ENCODE measurements at regions not wholly inside any gene's neighbourhood (a gene's known extent, or its start where the extent isn't known, plus 50 kb on each side); places are given as distances from the start of the nearest gene placed in this dataset.

DNA sequence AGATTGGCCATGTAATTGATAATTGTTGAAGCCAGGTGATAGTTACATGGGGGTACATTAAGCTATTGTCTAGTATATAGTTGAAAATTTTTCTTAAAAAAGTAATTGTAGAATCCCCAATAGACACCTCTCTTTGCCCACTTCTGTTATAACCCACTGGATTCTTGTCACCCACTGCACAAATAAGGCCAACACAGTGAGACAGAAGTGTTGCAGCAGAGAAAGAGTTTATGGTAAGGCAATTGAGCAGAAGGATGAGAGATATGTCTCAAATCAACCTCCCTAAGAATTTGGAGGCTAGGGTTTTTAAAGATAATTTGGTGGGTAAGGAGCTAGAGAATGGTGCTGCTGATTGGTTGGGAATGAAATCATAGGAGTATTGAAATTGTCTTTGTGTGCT lies 270.3 kb upstream of the TAC1 start (continued):
- TF ChIP-seq, protein P1, sequence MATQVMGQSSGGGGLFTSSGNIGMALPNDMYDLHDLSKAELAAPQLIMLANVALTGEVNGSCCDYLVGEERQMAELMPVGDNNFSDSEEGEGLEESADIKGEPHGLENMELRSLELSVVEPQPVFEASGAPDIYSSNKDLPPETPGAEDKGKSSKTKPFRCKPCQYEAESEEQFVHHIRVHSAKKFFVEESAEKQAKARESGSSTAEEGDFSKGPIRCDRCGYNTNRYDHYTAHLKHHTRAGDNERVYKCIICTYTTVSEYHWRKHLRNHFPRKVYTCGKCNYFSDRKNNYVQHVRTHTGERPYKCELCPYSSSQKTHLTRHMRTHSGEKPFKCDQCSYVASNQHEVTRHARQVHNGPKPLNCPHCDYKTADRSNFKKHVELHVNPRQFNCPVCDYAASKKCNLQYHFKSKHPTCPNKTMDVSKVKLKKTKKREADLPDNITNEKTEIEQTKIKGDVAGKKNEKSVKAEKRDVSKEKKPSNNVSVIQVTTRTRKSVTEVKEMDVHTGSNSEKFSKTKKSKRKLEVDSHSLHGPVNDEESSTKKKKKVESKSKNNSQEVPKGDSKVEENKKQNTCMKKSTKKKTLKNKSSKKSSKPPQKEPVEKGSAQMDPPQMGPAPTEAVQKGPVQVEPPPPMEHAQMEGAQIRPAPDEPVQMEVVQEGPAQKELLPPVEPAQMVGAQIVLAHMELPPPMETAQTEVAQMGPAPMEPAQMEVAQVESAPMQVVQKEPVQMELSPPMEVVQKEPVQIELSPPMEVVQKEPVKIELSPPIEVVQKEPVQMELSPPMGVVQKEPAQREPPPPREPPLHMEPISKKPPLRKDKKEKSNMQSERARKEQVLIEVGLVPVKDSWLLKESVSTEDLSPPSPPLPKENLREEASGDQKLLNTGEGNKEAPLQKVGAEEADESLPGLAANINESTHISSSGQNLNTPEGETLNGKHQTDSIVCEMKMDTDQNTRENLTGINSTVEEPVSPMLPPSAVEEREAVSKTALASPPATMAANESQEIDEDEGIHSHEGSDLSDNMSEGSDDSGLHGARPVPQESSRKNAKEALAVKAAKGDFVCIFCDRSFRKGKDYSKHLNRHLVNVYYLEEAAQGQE (IDR thresholded peaks at IDR 0.05; ENCODE audit: unreplicated experiment): no peak

DNA sequence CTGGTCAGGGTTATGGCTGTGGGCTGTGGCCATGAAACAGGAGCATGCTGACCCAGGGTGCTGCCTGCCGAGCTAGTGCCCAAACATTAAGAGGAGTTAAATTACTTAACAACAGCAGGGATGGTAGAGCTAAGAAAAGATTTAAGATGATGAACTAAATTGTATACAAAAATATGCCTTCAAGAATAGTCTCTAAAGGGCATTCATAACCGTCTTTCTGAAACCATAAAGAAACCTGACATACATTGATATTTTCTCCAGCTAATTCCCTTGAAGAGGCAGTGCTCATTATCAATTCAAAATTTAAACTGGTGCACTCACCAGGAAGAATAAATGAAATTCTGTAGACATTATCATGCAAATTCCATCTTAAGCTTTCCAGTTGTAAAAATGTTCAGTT lies 265.8 kb upstream of the TAC1 start:
- Histone ChIP-seq H3K36me3 (ENCODE audit: insufficient read depth) (no peaks in the 10 kb centered on the region), H3K4me2 (no peak overlapping the region), H3K27me3 (ENCODE audit: insufficient read depth) (no peaks in the 10 kb centered on the region), H3K4me1 (ENCODE audit: insufficient read depth) (peaks cover 8% of the 10 kb centered on the region), H4K20me1 (replicated peaks; ENCODE audit: insufficient read depth) (no peaks in the 10 kb centered on the region), H3K4me3 (no peak overlapping the region), H3K9me2 (ENCODE audit: insufficient read depth) (peaks cover 5% of the 10 kb centered on the region; the same call in 1 of the 2 replicates), H3K79me2 (replicated peaks; ENCODE audit: insufficient read depth) (no peaks in the 10 kb centered on the region), H3F3A (replicated peaks; ENCODE audit: low read depth) (no peaks in the 10 kb centered on the region), H3K27ac (ENCODE audit: low read depth) (no peak overlapping the region), H2AFZ (no peak overlapping the region)
- Mint-ChIP-seq H3K4me1 (peaks cover 30% of the 10 kb centered on the region), H3K27ac (no peak overlapping the region), H3K27me3 (ENCODE audit: insufficient read depth, low read depth, poor library complexity) (peaks cover 2% of the 10 kb centered on the region), H3K9me3 (peaks cover 4% of the 10 kb centered on the region; the same call in 1 of the 3 replicates), H3K36me3 (ENCODE audit: low read depth) (no peaks in the 10 kb centered on the region; the same call in 2 of the 3 replicates), H3K4me3 (no peak overlapping the region)
- no peak for TF ChIP-seq ZNF114 (CRISPR knock-in tag; IDR thresholded peaks at IDR 0.05)
- no peak for TF ChIP-seq POLR2AphosphoS5 (IDR thresholded peaks at IDR 0.05; ENCODE audit: low read depth)
- no peak; the same call in 2 of the 3 replicates for ATAC-seq
- no peak for DNase-seq (ENCODE audit: low spot score)

DNA sequence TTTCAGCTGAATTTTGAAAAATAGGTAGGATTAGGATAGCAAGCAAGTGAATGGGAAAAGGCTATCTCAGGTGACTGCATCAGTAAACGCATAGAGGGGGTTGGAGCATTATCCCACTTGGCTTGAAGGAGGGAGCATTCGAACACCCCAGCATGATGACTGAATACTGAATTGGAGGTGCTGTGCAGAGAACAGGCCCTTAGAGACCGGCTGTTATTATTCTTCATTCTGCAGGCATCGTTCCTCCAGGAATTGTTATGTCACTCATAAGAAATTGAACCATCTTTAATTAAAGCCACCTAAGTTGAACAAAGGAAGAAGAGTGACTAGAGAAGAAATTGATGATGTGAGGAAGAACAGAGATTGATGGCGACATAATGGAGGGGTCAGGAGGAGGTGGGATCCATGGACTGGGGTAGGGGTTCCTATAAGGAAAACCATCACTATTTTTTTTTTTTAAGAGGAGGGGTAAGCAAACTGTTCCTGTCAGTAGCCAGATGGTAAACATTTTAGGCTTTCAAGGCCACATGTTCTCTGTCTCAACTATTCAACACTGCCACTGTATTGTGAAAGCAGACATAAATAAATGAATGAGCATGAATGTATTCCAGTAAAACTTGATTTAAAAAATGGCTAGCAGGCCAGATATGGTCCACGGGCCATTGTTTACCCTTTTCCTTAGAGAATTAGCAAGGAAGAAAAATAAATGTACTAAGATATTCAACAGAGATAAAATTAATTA lies 264.7 kb upstream of the TAC1 start:
- no peak for TF ChIP-seq NANOG (IDR thresholded peaks at IDR 0.05; ENCODE audit: borderline replicate concordance)
- no peak for TF ChIP-seq ZNF331 (CRISPR knock-in tag; IDR thresholded peaks at IDR 0.05; ENCODE audit: low read depth)
- ATAC-seq: no peak
- 0 out of 2 replicates have a peak overlapping the region, but pooled peaks have one; percentile 12 for H3K27ac Mint-ChIP-seq

More for the DNA sequence above, 264.7 kb upstream of the TAC1 start:
- no peaks in the 10 kb centered on the region for H3K9me3 Mint-ChIP-seq
- Histone ChIP-seq H3K27ac (ENCODE audit: low read depth) (no peak overlapping the region), H3K4me2 (no peak overlapping the region), H3K4me1 (ENCODE audit: insufficient read depth) (peaks cover 8% of the 10 kb centered on the region), H3K4me3 (no peak overlapping the region), H2AFZ (no peak overlapping the region), H3K9me2 (ENCODE audit: insufficient read depth) (peaks cover 5% of the 10 kb centered on the region; the same call in 1 of the 2 replicates), H3K36me3 (ENCODE audit: insufficient read depth) (no peaks in the 10 kb centered on the region), H3K27me3 (ENCODE audit: insufficient read depth) (no peaks in the 10 kb centered on the region), H3K79me2 (replicated peaks; ENCODE audit: insufficient read depth) (no peaks in the 10 kb centered on the region), H4K20me1 (replicated peaks; ENCODE audit: insufficient read depth) (no peaks in the 10 kb centered on the region), H3F3A (replicated peaks; ENCODE audit: low read depth) (no peaks in the 10 kb centered on the region)
- no peak for DNase-seq (ENCODE audit: low spot score)
- H3K4me3 Mint-ChIP-seq: no peak overlapping the region
- H3K27me3 Mint-ChIP-seq (ENCODE audit: insufficient read depth, low read depth, poor library complexity): peaks cover 2% of the 10 kb centered on the region
- H3K4me1 Mint-ChIP-seq: peaks cover 33% of the 10 kb centered on the region
- H3K36me3 Mint-ChIP-seq (ENCODE audit: low read depth): no peaks in the 10 kb centered on the region; the same call in 2 of the 3 replicates

Data from GM23338 (cell line).